ENCODE measurements at regions not wholly inside any gene's neighbourhood (a gene's known extent, or its start where the extent isn't known, plus 50 kb on each side); places are given as distances from the start of the nearest gene placed in this dataset.

GRCh38 chr7:126016722-126017121 lies 1087.1 kb upstream of the POT1 start (continued):
- TF ChIP-seq CHD7 (IDR thresholded peaks at IDR 0.05; ENCODE audit: low read depth, low read length) (no peak), HOMEZ (CRISPR knock-in tag; IDR thresholded peaks at IDR 0.05) (no peak), CBX8 (IDR thresholded peaks at IDR 0.05; ENCODE audit: borderline replicate concordance, extremely low read depth, low read depth, low read length, poor library complexity, severe bottlenecking) (no peak), MTA2 (IDR thresholded peaks at IDR 0.05; ENCODE audit: low read depth) (no peak), SMAD1 (IDR thresholded peaks at IDR 0.05; ENCODE audit: low read depth, low read length, partially characterized antibody) (no peak)
